Colonic mucosa (tissue), 4 donors: ENCODE measurements at regions not wholly inside any gene's neighbourhood (a gene's known extent, or its start where the extent isn't known, plus 50 kb on each side); places are given as distances from the start of the nearest gene placed in this dataset.
"Not testable (repeated sequence)": the region's sequence is repeated elsewhere in the genome, so short reads cannot be mapped to it uniquely, and the experiment has no call there.

Experiments used
- DNase-seq: peaks from one replicate; pipeline ENCODE4 v3.0.0-alpha.2; 2020
- H3K27ac ChIP-seq: fragments of 200-600 bp; one replicate; pipeline ENCODE4 v1.8.0; 2021
- H3K27me3 ChIP-seq: fragments of 200-600 bp; one replicate; pipeline ENCODE4 v1.8.0; 2021
- H3K36me3 ChIP-seq: fragments of 200-600 bp; one replicate; pipeline ENCODE4 v1.8.0; 2021
- H3K4me1 ChIP-seq: fragments of 200-600 bp; one replicate; pipeline ENCODE4 v1.8.0; 2021; ENCODE audit warnings: mild to moderate bottlenecking
- H3K4me3 ChIP-seq: fragments of 200-600 bp; one replicate; pipeline ENCODE4 v1.8.0; 2021
- H3K9ac ChIP-seq, 2 donors: one replicate each; pipeline ENCODE4 v1.7.0; 2013; ENCODE audit warnings: control low read depth in 2 of 2, low read depth in 2 of 2, low read length in 2 of 2
- H3K9me3 ChIP-seq: fragments of 200-600 bp; one replicate; pipeline ENCODE4 v1.8.0; 2021
- CTCF ChIP-seq: fragments of 200-600 bp; IDR thresholded peaks from one replicate; pipeline ENCODE4 v1.8.0; 2022; ENCODE audit warnings: antibody characterized with exemption, mild to moderate bottlenecking
- intact Hi-C: fragments of 100-400 bp; cut with DNase I; formaldehyde crosslinking; loops from one replicate; pipeline ENCODE4 v1.14.1; 2022
- donor health status: healthy.
- donor health status: DM: no; HTN: no; CAD: no.
- donor health status: DM: no; HTN: no; CAD: no.

- intact Hi-C loops = no loop called here
- DNase-seq = no peak
- H3K4me3 ChIP-seq = no peak overlapping the region
- H3K27ac ChIP-seq = no peak overlapping the region
- TF ChIP-seq CTCF = no peak
- H3K36me3 ChIP-seq = no peaks in the 10 kb centered on the region
- H3K27me3 ChIP-seq = no peaks in the 10 kb centered on the region
- no peak overlapping the region for H3K9ac ChIP-seq
- no peaks in the 10 kb centered on the region for H3K9me3 ChIP-seq
- no peaks in the 10 kb centered on the region for H3K4me1 ChIP-seq
Observed at GRCh38 chr2:8553643-8554042, 128.2 kb upstream of the ID2 start.

GRCh38 chr2:8554296-8554806 is 127.5 kb upstream of the ID2 start:
- Histone ChIP-seq H3K4me3 (no peak overlapping the region), H3K9me3 (no peaks in the 10 kb centered on the region), H3K36me3 (no peaks in the 10 kb centered on the region), H3K27ac (no peak overlapping the region), H3K9ac (no peak overlapping the region), H3K27me3 (no peaks in the 10 kb centered on the region), H3K4me1 (no peaks in the 10 kb centered on the region)
- intact Hi-C loops = no loop called here
- peak; percentile 12 for DNase-seq
- no peak for TF ChIP-seq CTCF

GRCh38 chr2:8555543-8555942 is 126.3 kb upstream of the ID2 start:
- no peak for DNase-seq
- no peaks in the 10 kb centered on the region for H3K9me3 ChIP-seq
- H3K36me3 ChIP-seq = no peaks in the 10 kb centered on the region
- H3K9ac ChIP-seq = no peak overlapping the region
- no peaks in the 10 kb centered on the region for H3K4me1 ChIP-seq
- H3K27ac ChIP-seq = no peak overlapping the region
- TF ChIP-seq CTCF = no peak
- no peaks in the 10 kb centered on the region for H3K27me3 ChIP-seq
- H3K4me3 ChIP-seq = no peak overlapping the region
- intact Hi-C loops = no loop called here

GRCh38 chr2:8558096-8558495 is 123.8 kb upstream of the ID2 start:
- H3K27ac ChIP-seq = no peak overlapping the region
- H3K4me3 ChIP-seq = no peak overlapping the region
- no peak for DNase-seq
- intact Hi-C loops = no loop called here
- H3K9me3 ChIP-seq = no peaks in the 10 kb centered on the region
- no peaks in the 10 kb centered on the region for H3K36me3 ChIP-seq
- no peaks in the 10 kb centered on the region for H3K4me1 ChIP-seq
- H3K9ac ChIP-seq = no peak overlapping the region
- no peaks in the 10 kb centered on the region for H3K27me3 ChIP-seq
- no peak for TF ChIP-seq CTCF

- Histone ChIP-seq H3K4me1 (no peaks in the 10 kb centered on the region), H3K36me3 (no peaks in the 10 kb centered on the region), H3K9me3 (no peaks in the 10 kb centered on the region), H3K27ac (no peak overlapping the region), H3K9ac (no peak overlapping the region), H3K4me3 (no peak overlapping the region), H3K27me3 (no peaks in the 10 kb centered on the region)
- DNase-seq = no peak
- TF ChIP-seq CTCF = no peak
- intact Hi-C loops = no loop called here
Observed at GRCh38 chr2:8558956-8559355, 122.9 kb upstream of the ID2 start.

GRCh38 chr2:8559805-8560204 is 122.1 kb upstream of the ID2 start:
- DNase-seq = no peak
- no peak overlapping the region for H3K27ac ChIP-seq
- intact Hi-C loops = no loop called here
- no peak overlapping the region for H3K4me3 ChIP-seq
- H3K9me3 ChIP-seq = no peaks in the 10 kb centered on the region
- no peaks in the 10 kb centered on the region for H3K27me3 ChIP-seq
- no peak for TF ChIP-seq CTCF
- H3K36me3 ChIP-seq = no peaks in the 10 kb centered on the region
- no peaks in the 10 kb centered on the region for H3K4me1 ChIP-seq
- no peak overlapping the region for H3K9ac ChIP-seq

- H3K27ac ChIP-seq, H3K36me3 ChIP-seq, H3K9ac ChIP-seq, H3K4me1 ChIP-seq, intact Hi-C loops, H3K27me3 ChIP-seq, H3K4me3 ChIP-seq, H3K9me3 ChIP-seq, DNase-seq: not testable (repeated sequence)
Observed at GRCh38 chr2:8561692-8562091, 120.2 kb upstream of the ID2 start.
